GM19468 (cell line): ENCODE measurements at regions not wholly inside any gene's neighbourhood (a gene's known extent, or its start where the extent isn't known, plus 50 kb on each side); places are given as distances from the start of the nearest gene placed in this dataset.
"Not testable (repeated sequence)": the region's sequence is repeated elsewhere in the genome, so short reads cannot be mapped to it uniquely, and the experiment has no call there.

ENCODE experiments used
- ATAC-seq: cut with Tn5 transposase; IDR thresholded peaks from one replicate; pipeline ENCODE4 v1.9.1; 2021; ENCODE audit warnings: mild to moderate bottlenecking, moderate library complexity, moderate number of reproducible peaks; ENCODE audit not compliant: unreplicated experiment; ENCODE audit errors: extremely low read depth

DNA sequence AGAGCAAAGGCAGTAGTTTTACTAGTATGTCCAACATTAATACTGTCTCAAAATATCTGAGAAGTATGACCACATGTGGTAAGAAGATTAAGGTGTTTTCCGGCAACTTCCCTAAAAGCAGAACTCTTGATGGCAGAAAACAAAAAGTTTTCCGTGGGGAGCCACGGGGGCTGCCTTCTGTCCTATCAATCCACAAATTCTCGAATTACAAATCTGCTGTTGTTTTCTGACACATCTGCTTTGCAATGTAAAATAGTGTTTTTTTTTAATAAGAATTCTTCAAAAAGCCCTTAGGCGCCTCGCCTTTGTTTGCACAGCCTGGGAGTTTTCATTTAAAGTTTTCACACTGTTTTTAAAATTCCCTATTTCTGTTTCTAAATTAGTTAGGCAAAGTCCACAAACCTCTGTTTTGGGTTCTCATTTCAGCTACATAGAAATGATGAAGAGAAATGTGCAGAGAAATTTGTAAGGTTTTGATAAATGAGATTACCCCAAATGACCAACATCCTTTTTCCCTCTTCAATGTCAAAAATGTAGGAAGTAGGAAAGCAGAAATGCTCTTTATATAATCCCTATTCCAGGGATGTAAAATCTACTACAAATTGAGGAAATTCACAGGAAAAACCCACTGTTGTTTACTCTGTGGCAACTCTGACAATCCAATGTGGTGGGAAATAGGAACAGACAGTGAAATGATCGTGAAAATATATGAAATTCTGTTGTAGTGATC is 385.8 kb downstream of the ZEB2 start:
- no peak for ATAC-seq

DNA sequence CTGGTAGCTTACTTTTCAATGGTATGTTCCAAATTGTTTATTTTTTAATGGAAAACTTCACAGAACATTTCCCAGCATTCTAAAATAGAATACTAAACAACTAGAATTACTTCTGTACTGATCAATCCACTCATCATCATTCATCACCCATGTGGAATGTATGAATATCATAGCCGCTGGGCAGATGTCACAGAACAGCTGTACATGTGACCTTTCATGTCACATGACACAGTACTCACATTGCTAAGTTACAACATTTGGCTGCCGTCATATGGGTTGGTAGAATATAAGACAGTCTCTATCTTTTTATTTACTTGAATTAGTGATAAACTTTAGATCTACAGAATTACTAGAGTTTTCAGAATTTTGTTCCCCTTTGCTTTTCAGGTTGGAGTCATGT is 387.6 kb downstream of the ZEB2 start:
- ATAC-seq, result no peak

DNA sequence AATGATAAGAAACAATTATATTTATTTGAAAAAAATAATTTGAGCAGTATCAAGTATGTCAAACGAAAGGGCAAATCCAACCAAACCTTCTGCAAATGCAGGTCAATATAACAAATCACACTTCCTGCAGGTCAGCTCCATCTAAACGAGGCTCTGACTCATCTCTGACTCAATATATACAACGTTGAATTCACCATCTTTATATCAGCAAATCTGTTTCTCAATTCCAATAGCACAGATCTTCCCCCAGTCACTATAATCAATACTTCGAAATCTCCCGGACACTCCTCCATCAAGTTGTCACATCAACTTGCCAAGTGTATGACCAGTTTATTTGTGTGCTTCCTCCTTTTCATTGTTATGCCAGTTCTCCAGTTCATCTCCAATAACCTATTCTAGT is 388.9 kb downstream of the ZEB2 start:
- no peak for ATAC-seq

DNA sequence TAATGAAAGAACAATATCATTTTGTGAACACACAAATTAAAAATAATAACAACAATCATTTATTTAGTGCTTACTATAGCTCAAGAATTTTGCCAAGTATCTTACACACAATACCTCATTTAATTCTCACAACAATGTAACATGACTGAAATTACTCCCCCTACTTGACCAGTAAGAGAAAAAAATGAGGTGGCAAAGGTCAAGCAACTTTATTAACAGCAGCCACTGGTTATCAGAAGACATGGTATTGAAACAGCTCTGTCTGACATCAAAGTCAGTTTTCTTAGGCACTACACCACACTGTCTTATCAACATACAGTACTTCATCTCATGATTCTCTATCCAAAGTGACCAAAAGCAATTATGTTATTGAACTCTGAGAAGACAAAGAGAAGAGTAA is 389.4 kb downstream of the ZEB2 start:
- no peak for ATAC-seq

DNA sequence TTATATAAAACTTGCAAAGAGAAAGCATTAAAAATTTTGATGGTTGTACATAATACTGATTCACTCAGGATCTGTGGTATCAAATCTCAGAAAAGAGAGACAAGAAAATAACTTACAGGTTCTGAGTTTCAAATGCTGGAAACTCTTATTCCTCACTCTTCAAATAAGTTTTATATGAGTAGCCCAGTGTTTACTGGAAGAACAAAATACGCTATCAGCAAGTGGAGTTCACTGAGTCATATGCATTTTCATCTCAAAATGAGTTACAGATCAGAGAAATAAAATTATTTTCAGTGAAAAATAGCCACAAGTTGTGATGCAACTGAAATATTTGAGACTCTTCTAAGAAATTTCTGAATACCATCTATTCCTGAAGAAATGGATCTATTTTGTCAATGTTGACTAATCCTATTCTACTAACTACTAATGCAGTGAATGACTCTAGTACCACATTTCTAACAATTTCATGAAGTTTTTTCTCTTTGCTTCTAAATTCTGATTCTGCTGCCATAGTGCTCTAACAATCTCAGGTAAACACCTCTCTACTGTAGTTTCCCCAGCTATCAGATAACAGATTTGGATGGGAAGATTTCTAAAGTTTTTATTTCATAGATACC is 391.7 kb downstream of the ZEB2 start:
- no peak for ATAC-seq

DNA sequence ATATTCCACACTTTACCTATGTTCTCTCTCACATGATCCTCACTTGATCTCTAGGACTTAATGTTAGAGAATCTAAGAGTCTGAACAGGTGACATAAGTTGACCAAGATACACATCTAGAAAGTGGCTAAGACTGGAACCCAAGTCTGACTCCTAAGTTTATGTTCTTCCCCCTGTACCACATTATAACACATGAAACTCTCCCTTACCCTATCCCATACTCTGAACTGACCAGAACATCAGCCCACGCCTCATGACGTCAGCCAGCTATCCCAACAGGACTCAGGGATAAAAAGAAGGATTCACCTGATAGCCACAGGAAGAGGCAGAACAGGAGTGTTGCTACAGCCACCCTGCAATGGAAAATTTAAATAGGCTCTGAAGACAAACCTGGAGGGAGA is 392.2 kb downstream of the ZEB2 start:
- ATAC-seq, result no peak

DNA sequence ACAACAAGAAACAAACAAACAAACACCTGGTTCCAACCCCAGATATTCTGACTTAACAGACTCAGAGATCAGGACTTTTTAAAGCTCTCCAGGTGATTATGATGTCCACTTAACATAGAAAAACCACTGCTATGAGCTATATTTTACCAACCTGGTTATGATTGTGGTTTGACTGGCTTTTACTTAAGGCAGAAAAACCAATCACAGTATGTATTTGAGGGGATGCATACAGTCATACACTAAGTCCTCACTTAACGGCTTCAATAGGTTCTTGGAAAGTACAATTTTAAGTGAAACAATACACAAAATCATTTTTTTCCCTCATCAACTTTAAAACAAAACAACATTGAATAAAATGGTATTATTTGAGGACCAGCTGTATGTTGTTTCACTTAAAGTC is 393.6 kb downstream of the ZEB2 start:
- no peak for ATAC-seq

DNA sequence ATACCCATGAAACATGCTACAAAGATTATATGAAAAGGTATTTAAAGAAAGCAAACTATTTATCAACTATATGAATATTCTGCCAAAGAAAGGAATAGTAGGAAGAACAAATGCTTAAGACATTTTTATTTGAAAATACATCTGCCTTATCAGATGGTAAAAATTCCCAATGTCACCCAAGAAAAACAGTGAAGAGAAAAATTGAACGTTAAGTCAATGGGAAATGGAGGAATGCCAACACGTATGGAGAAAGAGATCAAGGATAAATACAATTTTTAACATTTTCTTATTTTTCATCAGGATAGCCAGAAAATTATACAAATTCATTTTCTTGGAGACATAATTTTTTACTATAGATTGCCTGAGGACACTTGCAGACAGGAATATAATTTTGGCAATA is 394.2 kb downstream of the ZEB2 start:
- ATAC-seq, result no peak

DNA sequence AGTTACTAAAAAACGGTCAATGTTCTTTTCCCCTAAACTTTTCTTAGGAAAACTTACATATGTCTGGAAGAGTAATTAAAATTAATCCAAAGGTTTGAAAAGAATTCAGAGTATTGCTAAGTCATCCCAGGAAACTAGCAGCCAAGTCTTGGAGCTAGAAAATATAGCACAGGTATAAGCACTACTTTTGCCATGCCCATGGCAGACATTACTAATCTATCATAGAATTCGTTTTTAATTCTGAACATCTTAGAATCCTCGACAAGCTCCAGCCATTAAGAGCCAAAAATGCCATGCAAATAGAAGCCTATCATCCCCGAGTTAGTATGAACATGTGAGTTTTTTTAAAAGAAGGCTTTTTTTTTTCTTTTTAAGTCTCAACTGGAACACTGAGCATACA is 395.0 kb downstream of the ZEB2 start:
- ATAC-seq, result no peak

DNA sequence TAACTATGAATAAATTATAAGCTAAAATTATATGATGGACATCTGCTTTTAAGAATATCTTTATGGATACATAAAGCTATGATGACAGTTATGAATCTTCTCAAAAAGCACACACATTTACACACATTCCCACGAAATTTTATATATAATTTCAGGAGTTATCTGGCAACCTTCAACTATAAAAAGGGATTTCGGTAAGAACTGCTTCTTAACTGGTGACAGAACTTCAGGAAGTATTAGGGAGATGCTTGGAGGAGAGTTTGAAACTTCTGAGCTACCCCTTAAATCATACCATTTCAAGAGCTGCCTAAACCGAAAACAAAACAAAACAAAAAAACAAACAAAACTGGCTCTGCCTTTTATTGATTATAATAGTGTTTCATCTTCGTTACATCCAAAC is 399.4 kb downstream of the ZEB2 start:
- ATAC-seq, result no peak

DNA sequence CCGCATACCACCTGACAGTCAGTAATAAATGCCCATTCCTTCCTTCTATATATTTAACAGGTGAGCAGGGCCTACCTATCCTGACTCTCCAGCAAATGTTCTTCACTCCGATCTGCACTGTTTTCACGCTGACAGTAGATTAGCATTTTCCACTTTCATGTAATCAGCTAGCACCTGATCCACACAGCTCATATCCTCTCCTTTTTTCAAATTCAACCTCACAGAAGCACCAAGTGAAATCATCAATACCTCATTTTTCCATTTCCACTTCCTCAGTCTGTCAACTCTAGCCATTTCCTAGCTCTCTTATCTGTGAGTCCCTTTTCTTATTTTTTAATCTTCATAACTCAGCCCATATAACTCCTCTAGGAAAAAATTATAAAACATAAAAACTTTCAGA is 402.8 kb downstream of the ZEB2 start:
- ATAC-seq, result no peak

DNA sequence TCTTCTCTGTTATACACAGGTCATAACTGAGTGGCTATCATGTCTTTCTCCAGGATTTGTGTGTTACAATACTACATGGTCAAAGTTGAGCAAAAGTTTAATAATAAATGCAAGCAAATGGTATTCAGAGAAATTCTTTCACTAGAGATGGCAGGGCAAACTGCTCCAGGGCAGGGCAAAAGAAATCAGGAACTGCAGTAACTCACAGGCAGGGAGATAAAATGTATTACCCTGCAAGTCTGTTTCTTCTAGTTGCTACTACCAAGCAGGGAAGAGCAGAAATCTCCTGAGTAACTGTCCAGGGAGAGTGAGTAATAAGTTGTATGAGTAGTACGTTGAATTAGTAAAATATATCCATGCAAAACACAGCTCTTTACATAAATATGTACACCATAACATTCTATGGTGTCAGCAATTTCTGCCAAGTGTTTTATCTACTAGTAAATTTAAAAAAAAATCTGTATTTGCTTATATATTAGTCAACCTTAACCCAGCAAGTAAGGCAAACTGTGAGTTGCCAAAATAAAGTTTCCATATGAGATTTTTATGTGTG is 404.1 kb downstream of the ZEB2 start:
- ATAC-seq, result no peak

DNA sequence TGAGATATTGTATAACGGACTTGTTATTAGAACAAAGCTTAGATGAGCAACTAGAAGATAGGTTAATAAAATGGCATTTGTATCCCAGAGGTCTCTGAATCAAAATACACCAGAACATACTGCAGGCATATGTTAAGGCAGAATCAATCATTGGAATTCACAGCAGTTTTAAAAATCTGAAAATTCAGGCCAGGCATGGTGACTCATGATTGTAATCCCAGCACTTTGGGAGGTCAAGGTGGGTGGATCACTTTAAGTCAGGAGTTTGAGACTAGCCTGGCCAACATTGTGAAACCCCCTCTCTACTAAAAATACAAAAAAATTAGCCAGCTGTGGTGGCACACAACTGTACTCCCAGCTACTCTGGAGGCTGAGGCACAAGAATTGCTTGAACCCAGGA is 405.2 kb downstream of the ZEB2 start:
- ATAC-seq, result no peak

DNA sequence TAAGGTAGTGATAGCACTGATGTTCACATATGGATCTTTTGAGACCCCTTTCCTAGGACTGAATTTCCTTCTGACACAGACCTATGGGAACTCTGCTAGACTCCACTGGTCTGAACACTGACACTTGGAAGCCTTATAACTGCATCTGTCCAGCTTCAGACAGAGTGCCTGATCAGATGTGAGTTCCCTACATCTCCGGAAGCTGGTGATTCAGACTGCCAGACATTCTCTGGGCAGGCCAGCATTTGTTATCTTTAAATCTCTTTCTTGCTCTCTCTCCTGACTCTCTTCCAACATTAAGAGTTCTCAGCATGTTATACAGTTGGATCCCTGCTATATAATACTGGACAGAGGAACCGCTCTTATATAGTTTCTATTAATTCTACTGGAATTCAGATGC is 408.5 kb downstream of the ZEB2 start:
- no peak for ATAC-seq

DNA sequence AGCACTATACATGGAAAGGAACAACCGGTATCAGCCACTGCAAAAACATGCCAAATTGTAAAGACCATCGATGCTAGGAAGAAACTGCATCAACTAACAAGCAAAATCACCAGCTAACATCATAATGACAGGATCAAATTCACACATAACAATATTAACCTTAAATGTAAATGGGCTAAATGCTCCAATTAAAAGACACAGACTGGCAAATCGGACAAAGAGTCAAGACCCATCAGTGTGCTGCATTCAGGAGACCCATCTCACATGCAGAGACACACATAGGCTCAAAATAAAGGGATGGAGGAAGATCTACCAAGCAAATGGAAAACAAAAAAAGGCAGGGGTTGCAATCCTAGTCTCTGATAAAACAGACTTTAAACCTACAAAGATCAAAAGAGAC is 413.8 kb downstream of the ZEB2 start:
- ATAC-seq, result not testable (repeated sequence)

DNA sequence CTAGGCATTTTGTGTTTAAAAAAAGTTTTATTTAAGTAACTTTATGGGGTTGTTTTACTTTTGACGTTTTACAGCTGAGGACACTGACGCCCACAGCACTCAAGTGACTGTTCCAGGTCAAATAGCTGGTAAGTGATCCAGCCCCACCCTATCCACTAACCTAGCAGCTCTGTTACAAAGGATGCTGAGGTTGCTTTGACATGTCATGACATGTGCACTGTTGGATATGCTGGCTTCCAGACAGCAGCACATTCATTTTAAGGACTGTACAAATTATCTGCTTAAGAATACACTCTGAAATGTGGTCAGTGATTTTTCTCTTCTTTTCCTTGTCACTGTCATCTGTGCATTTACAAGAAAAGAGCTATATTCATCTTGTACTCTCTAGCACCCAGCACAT is 417.5 kb downstream of the ZEB2 start:
- ATAC-seq, result no peak

DNA sequence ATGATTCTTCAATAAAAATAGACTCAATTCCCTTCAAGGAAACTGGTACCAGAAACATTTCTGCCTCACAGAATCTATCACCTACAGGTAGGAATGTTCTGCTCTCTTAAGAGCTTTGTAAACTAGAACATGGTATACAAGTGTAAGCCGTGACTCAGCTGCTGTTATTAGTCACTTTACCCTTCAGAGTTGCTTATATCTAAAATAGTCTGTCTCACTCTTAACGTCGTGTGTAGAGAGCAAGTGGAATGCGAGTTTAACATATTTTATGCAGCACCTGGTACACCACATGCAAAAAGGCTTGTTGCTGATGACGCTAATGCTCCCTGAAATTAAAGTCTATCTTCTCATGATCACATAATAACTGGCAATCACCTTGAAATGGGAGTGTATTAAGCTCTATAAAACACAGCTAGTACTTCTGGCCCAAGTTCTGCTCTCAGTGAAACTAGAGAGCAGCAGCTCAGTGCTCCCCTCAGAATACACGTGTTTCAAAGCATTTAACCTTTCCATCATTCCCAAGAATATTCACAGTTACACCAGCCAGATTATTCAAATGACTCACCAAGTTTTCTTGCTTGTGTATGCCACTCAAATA is 420.0 kb downstream of the ZEB2 start:
- ATAC-seq, result no peak

DNA sequence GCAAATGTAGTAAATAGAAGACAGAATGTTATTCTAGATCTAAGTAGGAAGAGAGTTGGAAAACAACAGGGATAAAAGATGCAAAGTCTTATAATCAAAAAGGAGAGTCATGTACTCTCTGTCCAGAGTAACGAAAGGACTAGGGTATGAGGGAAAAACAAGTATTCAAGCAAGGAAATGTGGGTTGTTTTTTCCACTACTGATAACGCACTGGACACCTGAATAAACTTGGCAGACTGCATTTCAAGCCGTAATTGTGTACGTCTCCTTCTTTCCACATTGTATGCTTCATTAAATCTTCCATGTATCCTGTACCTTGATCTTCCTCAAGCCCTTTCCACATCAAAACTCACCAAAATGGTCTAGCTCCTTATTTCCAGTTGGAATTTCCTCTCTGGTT is 420.6 kb downstream of the ZEB2 start:
- no peak for ATAC-seq

DNA sequence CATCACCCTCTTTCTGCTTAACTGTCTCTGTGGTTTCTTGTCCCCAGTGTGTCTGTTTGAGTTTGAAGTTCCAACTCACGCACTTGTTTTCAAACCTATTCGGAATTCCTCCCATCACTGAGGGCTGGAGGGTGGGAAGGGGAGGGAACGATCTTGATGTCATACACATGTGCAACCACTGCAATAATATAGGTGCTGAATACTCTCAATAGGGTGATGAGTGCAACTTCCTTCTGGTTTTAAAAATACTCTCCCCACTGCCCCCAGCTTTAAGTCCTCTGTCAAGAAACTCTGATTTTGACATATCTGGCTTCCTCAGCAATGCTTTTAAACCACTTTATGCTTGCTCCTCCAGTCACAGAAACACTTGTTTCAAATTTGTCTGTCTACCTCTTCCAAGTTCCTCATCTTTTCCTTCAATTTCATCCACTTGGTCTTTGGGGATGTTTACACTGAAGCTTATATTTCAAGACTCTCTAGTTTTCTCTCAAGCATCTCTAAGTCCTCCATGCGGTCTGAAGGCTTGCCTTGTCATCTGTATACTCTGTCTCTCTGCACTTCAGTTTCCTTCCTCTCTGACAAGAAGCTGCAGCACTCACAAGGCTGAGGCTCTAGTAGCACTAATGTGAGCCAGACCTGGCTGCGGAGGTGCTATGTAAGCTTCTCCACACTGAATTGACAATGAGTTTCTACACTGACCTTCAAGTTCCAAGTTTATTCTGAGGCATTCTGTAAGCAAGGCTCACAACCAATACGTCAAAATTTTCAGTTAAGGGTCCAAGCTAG is 422.3 kb downstream of the ZEB2 start:
- ATAC-seq, result no peak

DNA sequence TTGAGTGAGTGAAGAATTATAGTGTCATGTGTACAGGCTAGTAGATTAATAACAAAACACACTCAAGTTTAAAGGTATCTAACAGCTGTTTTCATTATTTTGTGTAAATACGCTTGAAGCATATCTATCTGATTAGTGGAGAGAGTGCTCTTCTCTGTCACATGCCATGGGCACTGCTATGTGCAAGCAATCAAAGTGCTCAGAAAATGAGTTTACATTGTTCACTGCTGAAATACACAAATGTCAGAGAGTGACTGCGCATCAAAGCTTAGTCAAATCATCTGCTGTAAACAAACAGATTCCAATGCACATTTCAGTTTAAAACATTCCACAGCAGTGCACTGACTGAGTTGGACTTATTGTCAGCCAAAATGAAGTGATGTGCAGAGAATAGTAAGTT is 423.4 kb downstream of the ZEB2 start:
- no peak for ATAC-seq
